ENCODE measurements at regions not wholly inside any gene's neighbourhood (a gene's known extent, or its start where the extent isn't known, plus 50 kb on each side); places are given as distances from the start of the nearest gene placed in this dataset.
"Not testable (repeated sequence)": the region's sequence is repeated elsewhere in the genome, so short reads cannot be mapped to it uniquely, and the experiment has no call there.

GRCh38 chr9:21727411-21727810, 75.0 kb upstream of the MTAP start:
- TF ChIP-seq CTCF (conservative IDR thresholded peaks at IDR 0.05; ENCODE audit: low read length); EZH2phosphoT487 (IDR thresholded peaks at IDR 0.05; ENCODE audit: borderline replicate concordance, low read depth, low read length): not testable (repeated sequence)
